ENCODE measurements at regions not wholly inside any gene's neighbourhood (a gene's known extent, or its start where the extent isn't known, plus 50 kb on each side); places are given as distances from the start of the nearest gene placed in this dataset.

- TF ChIP-seq CTCF (IDR thresholded peaks at IDR 0.05) (no peak), ZFX (IDR thresholded peaks at IDR 0.05; ENCODE audit: borderline replicate concordance) (no peak)
Observed at GRCh38 chr10:71080381-71081228, 131.8 kb upstream of the UNC5B start.
